DOHH2 (cell line): ENCODE measurements at regions not wholly inside any gene's neighbourhood (a gene's known extent, or its start where the extent isn't known, plus 50 kb on each side); places are given as distances from the start of the nearest gene placed in this dataset.

ENCODE experiments used
- EZH2phosphoT487 ChIP-seq: fragments of 200-600 bp; sonication (generic); IDR thresholded peaks from 2 replicates; pipeline ENCODE4 v1.6.1; 2017; ENCODE audit warnings: borderline replicate concordance, mild to moderate bottlenecking, antibody characterized with exemption, low read length, moderate library complexity, mixed read lengths
- TF ChIP-seq, protein P1 (sequence below): fragments of 200-600 bp; sonication (generic); IDR thresholded peaks from one replicate; pipeline ENCODE4 v1.5.1; 2014; ENCODE audit warnings: antibody characterized with exemption, mild to moderate bottlenecking, low read depth, low read length; ENCODE audit not compliant: poor library complexity, severe bottlenecking

DNA sequence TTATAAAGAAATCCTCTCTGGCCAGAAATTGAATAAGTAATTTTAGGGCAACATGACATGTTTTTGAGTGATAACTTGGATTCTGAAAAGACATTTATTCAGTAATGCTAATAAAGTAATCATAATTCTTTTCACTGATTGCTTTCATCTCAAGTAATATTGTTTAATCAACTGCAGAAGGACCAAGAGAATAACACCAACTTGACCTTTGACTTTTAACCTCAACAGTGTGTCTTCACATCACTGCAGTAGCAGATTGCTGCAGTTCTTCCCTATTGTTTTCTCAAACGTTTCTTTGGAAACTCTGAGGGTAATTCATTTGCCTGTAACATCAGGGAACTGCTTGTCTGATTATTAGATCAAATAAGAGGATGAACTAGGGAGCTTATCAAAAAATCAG, 104.9 kb upstream of the UPP2 start:
- TF ChIP-seq, protein P1, sequence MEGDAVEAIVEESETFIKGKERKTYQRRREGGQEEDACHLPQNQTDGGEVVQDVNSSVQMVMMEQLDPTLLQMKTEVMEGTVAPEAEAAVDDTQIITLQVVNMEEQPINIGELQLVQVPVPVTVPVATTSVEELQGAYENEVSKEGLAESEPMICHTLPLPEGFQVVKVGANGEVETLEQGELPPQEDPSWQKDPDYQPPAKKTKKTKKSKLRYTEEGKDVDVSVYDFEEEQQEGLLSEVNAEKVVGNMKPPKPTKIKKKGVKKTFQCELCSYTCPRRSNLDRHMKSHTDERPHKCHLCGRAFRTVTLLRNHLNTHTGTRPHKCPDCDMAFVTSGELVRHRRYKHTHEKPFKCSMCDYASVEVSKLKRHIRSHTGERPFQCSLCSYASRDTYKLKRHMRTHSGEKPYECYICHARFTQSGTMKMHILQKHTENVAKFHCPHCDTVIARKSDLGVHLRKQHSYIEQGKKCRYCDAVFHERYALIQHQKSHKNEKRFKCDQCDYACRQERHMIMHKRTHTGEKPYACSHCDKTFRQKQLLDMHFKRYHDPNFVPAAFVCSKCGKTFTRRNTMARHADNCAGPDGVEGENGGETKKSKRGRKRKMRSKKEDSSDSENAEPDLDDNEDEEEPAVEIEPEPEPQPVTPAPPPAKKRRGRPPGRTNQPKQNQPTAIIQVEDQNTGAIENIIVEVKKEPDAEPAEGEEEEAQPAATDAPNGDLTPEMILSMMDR: no peak
- no peak for TF ChIP-seq EZH2phosphoT487
